Left colon (tissue), 2 donors: ENCODE measurements at regions not wholly inside any gene's neighbourhood (a gene's known extent, or its start where the extent isn't known, plus 50 kb on each side); places are given as distances from the start of the nearest gene placed in this dataset.
"Not testable (repeated sequence)": the region's sequence is repeated elsewhere in the genome, so short reads cannot be mapped to it uniquely, and the experiment has no call there.

Experiments used
- ATAC-seq: fragments of 200-7000 bp; cut with Tn5 transposase; one replicate; pipeline ENCODE4 v1.9.1; 2020; ENCODE audit warnings: mild to moderate bottlenecking, moderate library complexity
- DNase-seq, 2 donors: peaks; one replicate each; pipeline ENCODE4 v3.0.0-alpha.2; 2020
- intact Hi-C, 2 donors: fragments of 100-400 bp; cut with DNase I in 1 of 2; cut with micrococcal nuclease in 1 of 2; formaldehyde crosslinking; loops; one replicate each; pipeline versions ENCODE4 v1.11.2 to v1.14.0; 2022; cut with DNase I, micrococcal nuclease
- donor health status: DM: no; HTN: no; CAD: no.
- donor health status: DM: yes; HTN: yes; CAD: no.

DNA sequence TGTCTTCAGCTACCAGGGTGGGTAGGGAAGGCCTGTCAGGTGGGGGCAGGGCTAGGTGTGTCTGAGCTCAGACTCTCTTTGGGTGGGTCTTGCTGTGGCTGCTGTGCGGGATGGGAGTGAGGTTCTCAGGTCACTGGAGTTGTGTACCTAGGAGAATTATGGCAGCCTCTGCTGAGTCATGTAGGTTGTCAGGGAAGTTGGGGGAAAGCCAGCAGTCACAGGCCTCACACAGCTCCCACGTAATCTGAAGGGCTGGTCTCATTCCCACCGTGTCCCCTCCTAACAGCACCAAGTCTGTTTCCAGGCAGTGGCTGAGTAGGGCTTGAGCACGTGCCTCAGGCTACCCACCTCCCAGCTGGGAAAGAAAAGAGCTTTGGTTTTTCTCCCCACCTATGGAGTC is 67.0 kb downstream of the CHCHD4 start:
- intact Hi-C loops: no loop called here
- DNase-seq (peak; percentile 22 to 58), ATAC-seq (peak; percentile 26)

DNA sequence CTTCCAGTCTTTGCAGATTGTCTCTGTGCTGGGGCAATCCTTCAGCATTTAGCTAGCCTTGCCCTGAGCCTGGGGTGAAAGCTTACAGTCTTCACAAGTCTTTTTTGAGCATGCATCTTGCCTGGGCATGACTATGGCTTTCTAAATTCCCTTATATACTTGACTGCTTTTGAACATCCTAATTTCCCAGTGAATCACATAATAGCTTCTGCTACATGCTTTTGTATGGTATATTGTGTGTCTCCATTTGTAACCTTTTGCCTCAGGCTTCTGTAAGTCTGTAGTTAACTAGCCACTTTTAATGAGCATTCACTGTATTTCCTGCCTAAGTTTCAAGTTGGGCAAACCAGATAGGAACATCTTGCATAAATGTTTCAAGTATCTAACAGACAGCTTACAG is 76.8 kb downstream of the CHCHD4 start:
- ATAC-seq (no peak), DNase-seq (no peak)
- intact Hi-C loops: no loop called here

DNA sequence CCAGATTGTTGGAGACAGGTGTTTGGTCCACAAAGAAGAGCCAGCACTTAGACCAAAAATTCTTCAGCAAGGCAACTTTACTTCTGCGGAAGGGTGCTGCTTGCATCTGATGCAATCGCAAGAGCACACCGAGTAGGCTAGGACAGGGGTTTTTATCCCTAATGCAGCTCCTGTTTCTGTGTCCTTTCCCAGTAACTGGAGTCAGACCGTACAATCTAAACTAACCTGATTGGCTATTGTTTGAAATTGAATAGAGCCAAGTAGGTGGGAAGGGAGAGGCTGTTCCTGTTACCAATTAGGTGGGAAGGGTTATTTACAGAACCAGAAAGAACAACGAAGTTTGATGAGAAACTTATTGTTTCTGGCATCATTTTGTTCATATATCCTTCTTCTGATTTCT is 77.6 kb downstream of the CHCHD4 start:
- ATAC-seq: no peak
- no peak for DNase-seq
- intact Hi-C loops: no loop called here

DNA sequence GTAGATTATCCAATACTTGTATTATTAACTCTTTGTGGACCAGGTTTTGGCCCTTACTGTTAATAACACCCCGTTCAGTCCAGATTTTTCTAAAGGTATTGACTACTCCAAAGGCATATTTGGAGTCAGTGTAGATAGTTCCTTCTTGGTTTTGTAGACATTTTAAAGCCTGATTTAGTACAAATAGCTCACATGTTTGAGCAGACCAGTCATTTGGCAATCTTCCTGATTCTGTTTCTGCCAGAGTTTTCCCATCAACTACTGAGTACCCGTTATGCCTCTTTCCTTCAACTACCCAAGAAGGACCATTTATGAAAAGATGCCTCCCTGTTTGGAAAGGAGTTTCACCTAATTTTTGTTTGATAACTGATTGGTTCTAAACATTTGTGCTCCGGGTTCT is 82.0 kb downstream of the CHCHD4 start:
- no peak for ATAC-seq
- intact Hi-C loops: no loop called here
- DNase-seq: no peak

DNA sequence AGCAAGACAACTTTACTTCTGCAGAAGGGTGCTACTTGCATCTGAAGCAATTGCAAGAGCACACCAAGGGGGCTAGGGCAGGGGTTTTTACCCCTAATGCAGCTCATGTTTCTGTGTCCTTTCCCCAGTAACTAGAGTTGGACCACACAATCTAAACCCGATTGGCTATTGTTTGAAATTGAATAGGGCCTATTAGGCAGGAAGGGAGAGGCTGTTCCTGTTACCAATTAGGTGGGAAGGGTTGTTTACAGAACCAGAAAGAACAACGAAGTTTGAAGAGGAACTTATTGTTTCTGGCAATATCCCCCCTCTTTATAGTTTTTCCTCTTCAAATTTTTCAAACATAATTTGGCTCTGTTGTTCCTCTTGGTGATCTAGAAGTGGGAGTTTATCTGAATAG is 85.5 kb downstream of the CHCHD4 start:
- no peak for DNase-seq
- intact Hi-C loops: no loop called here
- no peak for ATAC-seq

DNA sequence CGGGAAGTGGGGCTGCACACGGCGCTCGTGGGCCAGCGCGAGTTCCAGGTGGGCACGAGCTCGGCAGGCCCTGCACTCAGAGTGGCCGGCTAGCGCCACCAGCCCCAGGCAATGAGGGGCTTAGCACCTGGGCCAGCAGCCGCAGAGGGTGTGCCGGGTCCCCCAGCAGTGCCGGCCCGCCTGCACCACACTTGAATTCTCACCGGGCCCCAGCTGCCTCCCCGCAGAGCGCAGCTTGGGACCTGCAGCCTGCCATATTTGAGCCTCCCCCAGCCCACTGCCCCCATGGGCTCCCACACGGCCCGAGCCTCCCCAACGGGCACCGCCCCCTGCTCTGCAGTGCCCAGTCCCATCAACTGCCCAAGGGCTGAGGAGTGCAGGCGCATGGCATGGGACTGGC is 87.5 kb downstream of the CHCHD4 start:
- ATAC-seq: no peak
- intact Hi-C loops: no loop called here
- no peak for DNase-seq

DNA sequence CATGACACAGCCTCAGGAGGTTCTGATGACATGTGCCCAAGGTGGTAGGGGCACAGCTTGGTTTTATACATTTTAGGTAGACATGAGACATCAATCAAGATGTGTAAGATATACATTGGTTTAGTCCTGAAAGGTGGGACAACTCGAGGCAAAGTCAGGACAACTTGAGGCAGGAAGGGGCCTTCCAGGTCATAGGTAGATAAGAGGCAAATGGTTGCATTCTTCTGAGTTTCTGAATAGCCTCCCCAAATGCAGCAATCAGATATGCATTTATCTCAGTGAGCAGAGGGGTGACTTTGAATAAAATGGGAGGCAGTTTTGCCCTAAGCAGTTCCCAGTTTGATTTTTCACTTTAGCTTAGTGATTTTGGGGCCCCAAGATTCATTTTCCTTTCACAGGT is 91.6 kb downstream of the CHCHD4 start:
- no peak for ATAC-seq

DNA sequence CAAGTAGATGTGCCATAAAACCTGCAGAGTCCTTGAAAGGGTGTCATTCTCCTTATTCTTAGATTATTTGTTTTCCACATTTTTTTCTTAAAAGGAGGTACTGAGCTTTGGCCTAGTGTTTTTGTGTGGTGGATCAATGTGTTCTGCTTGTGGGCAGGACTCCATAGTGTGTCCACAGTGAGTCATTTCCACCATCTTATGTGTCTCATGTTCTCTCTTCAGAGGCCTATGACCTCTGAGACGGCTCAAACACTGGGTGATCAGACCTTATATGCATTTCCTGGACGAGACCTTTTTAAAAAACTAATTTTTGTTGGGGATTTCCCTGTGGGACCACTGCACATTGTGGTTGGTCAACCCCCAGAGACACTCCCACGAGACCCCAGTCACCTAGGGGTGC is 93.4 kb downstream of the CHCHD4 start:
- no peak for ATAC-seq
- intact Hi-C loops: no loop called here
- DNase-seq: no peak

More for the DNA sequence above, 91.6 kb downstream of the CHCHD4 start:
- intact Hi-C loops: no loop called here
- no peak for DNase-seq

DNA sequence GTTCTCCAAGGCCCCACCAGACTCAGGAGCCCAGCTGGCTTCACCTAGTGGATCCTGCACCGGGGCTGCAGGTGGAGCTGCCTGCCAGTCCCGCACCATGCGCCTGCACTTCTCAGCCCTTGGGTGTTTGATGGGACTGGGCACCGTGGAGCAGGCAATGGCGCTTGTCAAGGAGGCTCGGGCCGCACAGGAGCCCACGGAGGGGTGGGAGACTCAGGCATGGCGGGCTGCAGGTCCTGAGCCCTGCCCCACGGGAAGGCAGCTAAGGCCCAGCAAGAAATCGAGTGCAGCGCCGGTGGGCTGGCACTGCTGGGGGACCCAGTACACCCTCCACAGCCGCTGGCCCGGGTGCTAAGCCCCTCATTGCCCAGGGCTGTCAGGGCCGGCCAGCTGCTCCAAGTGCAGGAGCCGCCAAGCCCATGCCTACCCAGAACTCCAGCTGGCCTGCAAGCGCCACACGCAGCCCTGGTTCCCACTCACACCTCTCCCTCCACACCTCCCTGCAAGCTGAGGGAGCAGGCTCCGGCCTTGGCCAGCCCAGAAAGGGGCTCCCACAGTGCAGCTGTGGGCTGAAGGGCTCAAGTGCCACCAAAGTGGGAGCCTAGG is 95.2 kb downstream of the CHCHD4 start:
- DNase-seq, ATAC-seq, intact Hi-C loops: not testable (repeated sequence)

DNA sequence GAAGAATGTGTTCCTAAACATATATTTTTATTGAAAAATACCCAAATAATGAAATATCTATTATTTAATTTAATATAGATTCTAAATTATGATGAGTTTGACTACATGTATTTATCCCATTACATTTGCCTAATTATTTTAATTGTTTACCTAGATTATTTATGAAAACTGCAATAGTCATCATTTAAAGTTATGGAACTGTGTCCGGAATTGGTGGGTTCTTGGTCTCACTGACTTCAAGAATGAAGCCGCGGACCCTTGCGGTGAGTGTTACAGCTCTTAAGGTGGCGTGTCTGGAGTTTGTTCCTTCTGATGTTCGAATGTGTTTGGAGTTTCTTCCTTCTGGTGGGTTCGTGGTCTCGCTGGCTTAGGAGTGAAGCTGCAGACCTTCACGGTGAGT is 96.5 kb downstream of the CHCHD4 start:
- DNase-seq, intact Hi-C loops, ATAC-seq: not testable (repeated sequence)

DNA sequence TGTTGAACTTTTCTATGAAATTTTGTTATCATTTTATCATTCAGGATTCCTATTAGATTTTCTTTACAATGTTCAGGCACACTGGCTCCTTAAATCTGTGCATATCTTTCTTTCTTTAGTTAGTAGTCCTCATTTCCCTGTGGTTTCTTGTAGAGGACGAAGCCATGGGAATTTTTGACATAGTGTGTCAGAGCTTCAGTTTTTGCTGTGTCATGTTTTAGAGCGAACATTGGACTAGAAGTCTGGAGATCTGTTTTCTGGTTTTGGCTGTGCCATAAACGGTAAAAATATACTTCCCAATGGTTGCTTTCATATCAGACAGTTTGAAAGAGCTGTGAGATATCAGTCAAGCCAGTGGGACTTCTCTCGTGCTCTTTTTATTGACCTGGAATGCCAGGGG is 105.2 kb downstream of the CHCHD4 start:
- intact Hi-C loops: no loop called here
- DNase-seq: no peak
- ATAC-seq: no peak

DNA sequence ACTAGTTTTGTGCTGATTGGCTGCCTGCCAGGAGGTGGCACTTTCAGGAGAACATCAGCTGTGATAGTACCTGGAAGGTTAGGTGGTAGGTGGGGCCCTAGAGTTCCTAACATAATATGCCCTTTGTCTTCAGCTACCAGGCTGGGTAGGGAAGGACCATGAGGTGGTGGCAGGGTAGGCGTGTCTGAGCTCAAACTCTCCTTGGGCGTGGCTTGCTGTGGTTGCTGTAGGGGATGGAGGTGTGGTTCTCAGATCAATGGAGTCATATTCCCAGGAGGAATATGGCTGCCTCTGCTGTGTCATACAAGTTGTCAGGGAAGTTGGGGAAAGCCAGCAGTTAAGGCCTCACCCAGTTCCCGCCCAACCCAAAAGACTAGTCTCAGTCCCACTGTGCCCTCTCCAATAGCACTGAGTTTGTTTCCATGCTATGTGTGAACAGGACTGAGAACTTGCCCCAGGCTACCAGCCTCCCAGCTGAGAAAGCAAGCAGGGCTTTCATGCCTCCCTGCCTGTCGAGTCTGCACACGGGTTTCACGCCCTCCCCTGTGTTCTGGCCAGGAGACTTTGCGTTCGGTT is 107.7 kb downstream of the CHCHD4 start:
- ATAC-seq (peak; percentile 100), DNase-seq (peak; percentile 45 to 51)
- intact Hi-C loops: no loop called here

DNA sequence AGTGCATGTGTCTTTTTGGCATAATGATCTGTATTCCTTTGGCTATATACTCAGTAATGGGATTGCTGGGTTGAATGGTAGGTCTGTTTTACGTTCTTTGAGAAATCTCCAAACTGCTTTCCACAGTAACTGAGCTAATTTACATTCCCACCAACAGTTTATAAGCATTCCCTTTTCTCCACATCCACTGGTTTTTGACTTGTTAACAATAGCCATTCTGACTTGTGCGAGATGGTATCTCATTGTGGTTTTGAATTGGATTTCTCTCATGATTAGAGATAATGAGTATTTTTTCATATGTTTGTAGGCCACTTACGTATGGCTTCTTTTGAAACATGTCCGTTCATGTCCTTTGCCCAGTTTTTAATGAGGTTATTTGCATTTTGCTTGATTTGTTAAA is 117.7 kb downstream of the CHCHD4 start:
- intact Hi-C loops: no loop called here
- DNase-seq (no peak), ATAC-seq (no peak)

DNA sequence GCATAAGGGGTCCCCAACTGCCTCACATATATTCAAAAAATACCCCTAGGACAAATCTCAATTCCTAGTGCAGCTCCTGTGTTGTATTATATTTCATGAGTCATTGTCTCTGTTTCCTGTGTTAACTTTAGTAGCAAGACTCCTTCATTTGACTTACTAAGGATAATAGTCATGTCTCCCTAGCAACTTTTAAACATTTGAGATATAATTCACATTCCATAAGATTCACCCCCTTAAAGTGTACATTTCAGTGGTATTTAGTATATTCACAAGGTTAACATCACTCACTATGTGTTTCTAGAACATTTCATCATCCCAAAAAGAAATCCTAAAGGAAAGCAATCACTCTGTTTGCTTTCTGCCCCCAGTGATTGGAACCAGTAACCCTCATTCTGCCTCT is 121.3 kb upstream of the WNT7A start:
- DNase-seq (no peak), ATAC-seq (no peak)
- intact Hi-C loops: no loop called here

DNA sequence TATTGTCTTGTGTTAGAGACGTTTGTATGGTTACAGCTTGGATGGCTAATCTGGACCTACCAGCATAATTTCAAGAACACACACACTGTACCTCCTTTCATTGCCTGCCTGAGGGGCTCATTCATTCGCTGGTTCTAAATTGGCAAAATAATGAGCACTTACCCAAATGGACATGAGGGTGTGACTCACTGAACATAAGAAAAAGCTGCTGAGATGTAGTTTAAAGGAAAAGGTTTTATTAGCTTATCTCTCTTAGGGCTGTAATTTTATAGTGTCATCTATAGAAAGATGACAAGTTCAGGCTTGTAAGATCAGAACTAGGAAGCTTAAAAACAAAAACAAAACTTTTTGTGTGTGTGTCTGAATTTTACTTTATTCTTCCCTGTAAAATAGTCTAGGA is 120.7 kb upstream of the WNT7A start:
- no peak for DNase-seq
- no peak for ATAC-seq
- intact Hi-C loops: no loop called here

DNA sequence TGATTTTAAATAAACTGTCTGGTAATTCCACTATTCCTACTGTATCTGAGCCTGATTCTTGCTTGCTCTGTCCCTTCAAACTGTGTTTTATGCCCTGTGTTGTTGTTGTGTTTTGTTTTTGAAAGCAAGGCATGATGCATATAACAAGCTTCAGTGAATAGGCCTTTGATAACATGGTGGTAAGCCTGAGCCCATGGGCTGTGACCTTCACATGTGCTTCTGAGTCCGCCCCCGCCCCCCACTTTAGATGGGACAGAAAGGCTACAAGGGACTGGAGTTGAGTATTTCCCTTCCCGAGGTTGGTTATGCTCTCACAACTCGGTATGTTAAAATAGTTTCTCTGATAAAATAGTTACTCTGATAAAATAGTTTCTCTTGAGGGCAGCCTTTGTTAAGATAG is 119.0 kb upstream of the WNT7A start:
- intact Hi-C loops: no loop called here
- ATAC-seq (no peak), DNase-seq (no peak)

DNA sequence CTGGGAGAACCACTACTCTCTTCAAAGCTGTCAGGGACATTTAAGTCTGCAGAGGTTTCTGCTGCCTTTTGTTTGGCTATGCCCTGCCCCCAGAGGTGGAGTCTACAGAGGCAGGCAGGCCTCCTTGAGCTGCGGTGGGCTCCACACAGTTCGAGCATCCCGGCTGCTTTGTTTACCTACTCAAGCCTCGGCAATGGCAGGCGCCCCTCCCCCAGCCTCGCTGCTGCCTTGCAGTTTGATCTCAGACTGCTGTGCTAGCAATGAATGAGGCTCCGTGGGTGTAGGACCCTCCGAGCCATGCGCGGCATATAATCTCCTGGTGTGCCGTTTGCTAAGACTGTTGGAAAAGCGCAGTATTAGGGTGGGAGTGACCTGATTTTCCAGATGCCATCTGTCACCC is 115.3 kb upstream of the WNT7A start:
- intact Hi-C loops, DNase-seq, ATAC-seq: not testable (repeated sequence)

DNA sequence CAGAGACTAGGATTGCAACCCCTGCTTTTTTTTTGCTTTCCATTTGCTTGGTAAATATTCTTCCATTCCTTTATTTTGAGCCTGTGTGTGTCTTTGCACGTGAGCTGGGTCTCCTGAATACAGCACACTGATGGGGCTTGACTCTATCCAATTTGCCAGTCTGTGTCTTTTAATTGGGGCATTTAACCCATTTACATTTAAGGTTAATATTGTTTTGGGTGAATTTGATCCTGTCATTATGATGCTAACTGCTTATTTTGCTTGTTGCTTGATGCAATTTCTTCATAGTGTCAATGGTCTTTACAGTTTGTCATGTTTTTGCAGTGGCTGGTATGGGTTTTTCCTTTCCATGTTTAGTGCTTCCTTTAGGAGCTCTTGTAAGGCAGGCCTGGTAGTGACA is 109.1 kb upstream of the WNT7A start:
- DNase-seq, ATAC-seq, intact Hi-C loops: not testable (repeated sequence)

DNA sequence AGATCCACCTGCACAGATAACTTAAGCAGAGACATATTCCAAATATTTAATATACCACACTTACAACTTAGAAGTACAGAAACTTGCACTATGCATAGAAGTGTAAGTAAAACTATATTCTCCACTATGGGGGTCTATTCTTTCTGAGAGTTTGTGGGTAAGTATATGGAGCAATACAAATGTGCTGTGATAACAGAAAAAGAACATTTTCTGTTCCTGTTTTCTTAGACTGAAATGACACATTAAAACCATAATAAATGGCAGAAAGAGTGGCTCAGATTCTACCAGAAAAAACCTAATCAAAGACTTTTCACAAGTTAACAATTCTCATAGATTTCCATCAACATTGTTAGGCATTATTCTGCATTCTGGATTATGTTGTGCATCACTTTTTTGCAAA is 96.6 kb upstream of the WNT7A start:
- intact Hi-C loops: no loop called here
- ATAC-seq (no peak), DNase-seq (no peak)

DNA sequence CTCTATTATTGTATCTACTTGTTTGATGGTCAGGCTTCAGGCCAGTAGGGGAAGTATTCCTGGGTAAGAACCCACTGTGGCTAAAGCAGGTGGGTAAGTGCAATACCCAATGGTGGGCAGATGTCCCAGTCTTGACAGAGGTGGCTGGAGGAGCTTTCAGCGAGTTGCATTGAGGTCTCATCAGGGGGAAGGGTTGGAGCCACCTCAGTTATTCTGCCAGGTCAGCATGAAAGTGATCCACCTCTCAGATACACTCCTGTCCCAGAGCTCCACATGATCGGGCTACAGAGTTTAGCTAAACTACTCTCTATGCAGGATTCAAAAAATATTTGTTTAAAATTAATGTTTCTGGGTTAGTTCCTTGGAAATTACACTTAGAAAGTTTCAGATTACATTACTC is 95.8 kb upstream of the WNT7A start:
- DNase-seq (no peak), ATAC-seq (no peak)
- intact Hi-C loops: no loop called here

DNA sequence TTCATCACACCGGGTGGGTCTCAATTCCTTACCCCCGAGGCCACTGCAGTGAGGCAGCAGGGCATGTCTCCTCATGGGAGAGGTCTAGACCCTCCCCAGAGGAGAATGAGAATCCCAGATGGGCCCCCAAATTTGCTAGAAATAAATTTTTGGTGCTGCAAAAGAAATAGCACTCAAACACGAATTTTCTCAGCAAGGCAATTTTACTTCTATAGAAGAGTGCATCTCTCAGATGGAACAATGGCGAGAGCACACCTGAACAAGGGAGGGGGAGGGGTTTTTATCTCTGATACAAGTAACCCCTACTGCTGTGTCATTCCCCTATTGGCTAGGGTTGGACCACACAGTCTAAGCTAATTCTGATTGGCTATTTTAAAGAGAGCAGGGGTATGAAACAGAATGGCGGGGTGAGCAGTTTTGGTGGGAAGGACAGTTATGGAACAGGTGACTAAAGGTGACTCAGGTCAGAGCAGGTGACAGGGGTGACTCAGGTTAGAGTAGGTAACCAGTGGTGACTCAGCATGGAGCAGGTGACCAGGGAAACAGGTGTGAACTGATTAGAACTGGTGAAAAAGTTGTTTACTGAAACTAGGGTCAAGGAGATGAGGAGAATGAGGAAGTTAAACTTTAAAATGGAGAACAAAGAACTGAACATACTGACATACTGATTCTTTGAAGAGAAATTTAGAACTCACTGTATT is 93.0 kb upstream of the WNT7A start:
- DNase-seq: no peak

More for the DNA sequence above, 93.0 kb upstream of the WNT7A start:
- no peak for ATAC-seq
- intact Hi-C loops: no loop called here
